K562 (cell line): ENCODE measurements at regions not wholly inside any gene's neighbourhood (a gene's known extent, or its start where the extent isn't known, plus 50 kb on each side); places are given as distances from the start of the nearest gene placed in this dataset.

Experiments
- ATAC-seq: fragments of 200-7000 bp; cut with Tn5 transposase; 3 replicates; pipeline ENCODE4 v1.9.1; 2020; ENCODE audit warnings: moderate library complexity
- BruUV-seq: library from RNA; stranded (reverse); fragments of 400-500 nt; replicated peaks from 2 replicates; lab custom pipeline; 2021; lab: Mats Ljungman, UMichigan
- CTCF ChIA-PET: fragments of 300-600 bp; formaldehyde crosslinking; extraction: SDS; loops from one replicate; lab custom pipeline; 2021; ENCODE audit warnings: low intra/inter-chr PET ratio; lab: Yijun Ruan, JAX
- POLR2A ChIA-PET: fragments of 300-600, 350-650 bp; sonication (Branson Sonifier 250); formaldehyde crosslinking; extraction: SDS; loops from one replicate; lab custom pipeline; 2021; ENCODE audit warnings: antibody characterized with exemption, inconsistent platforms; lab: Yijun Ruan, JAX
- DNase-seq, 4 experiments: peaks; one replicate each; pipeline versions ENCODE4 v3.0.0 to v3.0.0-alpha.2; 2011 to 2018; ENCODE audit warnings: low spot score in 3 of 4, mixed read lengths in 3 of 4; ENCODE audit errors: extremely low read depth in 1 of 4
- FAIRE-seq: peaks from 2 replicates; lab custom pipeline; 2011; peaks lifted over from hg19 to GRCh38; lab: Jason Lieb, UNC
- H2AFZ ChIP-seq: 2 replicates; pipeline ENCODE4 v1.6.0; 2011; ENCODE audit warnings: low read depth, low read length, control low read depth, inconsistent platforms
- H3K27ac ChIP-seq: fragments of 200-600 bp; 3 replicates; pipeline ENCODE4 v1.8.0; 2011; ENCODE audit warnings: low read depth, mild to moderate bottlenecking, control low read depth, inconsistent platforms, low read length, moderate library complexity, mixed read lengths; ENCODE audit errors: extremely low read depth
- H3K27me3 ChIP-seq, 2 experiments: fragments of 300-600 bp in 1 of 2; 2 replicates in 1 of 2; 3 replicates in 1 of 2; pipeline versions ENCODE4 v1.6.0 to v1.8.0; 2011; ENCODE audit warnings: inconsistent platforms in 2 of 2, low read length in 2 of 2, mild to moderate bottlenecking in 1 of 2, mixed read lengths in 1 of 2, moderate library complexity in 1 of 2; ENCODE audit not compliant: control insufficient read depth in 2 of 2, insufficient read depth in 2 of 2
- H3K36me3 ChIP-seq: fragments of 300-600 bp; 3 replicates; pipeline ENCODE4 v1.8.0; 2011; ENCODE audit warnings: mild to moderate bottlenecking, low read length, inconsistent platforms; ENCODE audit not compliant: control insufficient read depth, insufficient read depth
- H3K4me1 ChIP-seq, 2 experiments: fragments of 200-600 bp in 1 of 2; replicated peaks in 1 of 2; 2 replicates in 1 of 2; 3 replicates in 1 of 2; pipeline versions ENCODE4 v1.5.1 to v1.8.0; 2011; ENCODE audit warnings: inconsistent platforms in 2 of 2, low read length in 2 of 2, mild to moderate bottlenecking in 1 of 2, mixed read lengths in 1 of 2, moderate library complexity in 1 of 2; ENCODE audit not compliant: control insufficient read depth in 2 of 2, insufficient read depth in 2 of 2
- H3K4me2 ChIP-seq: 2 replicates; pipeline ENCODE4 v1.6.1; 2011; ENCODE audit warnings: low read length, control low read depth, inconsistent platforms, mixed read lengths; ENCODE audit not compliant: insufficient read depth
- H3K4me3 ChIP-seq: fragments of 200-600 bp; sonication (generic), shearing (Covaris generic); 2 replicates; pipeline ENCODE4 v1.5.1; 2016; ENCODE audit warnings: control low read depth, inconsistent platforms
- H3K79me2 ChIP-seq: fragments of 200-600 bp; 3 replicates; pipeline ENCODE4 v1.8.0; 2011; ENCODE audit warnings: low read length, inconsistent platforms; ENCODE audit not compliant: control insufficient read depth, insufficient read depth
- H3K9ac ChIP-seq, 2 experiments: 2 replicates each; pipeline versions ENCODE4 v1.6.0 to v1.6.1; 2011; ENCODE audit warnings: low read depth in 2 of 2, low read length in 2 of 2, control low read depth in 1 of 2, inconsistent platforms in 1 of 2, mild to moderate bottlenecking in 1 of 2, mixed read lengths in 1 of 2; ENCODE audit not compliant: insufficient read depth in 1 of 2
- H3K9me1 ChIP-seq: one replicate; pipeline ENCODE4 v1.6.0; 2011; ENCODE audit warnings: inconsistent platforms, mild to moderate bottlenecking, low read length, moderate library complexity; ENCODE audit not compliant: control insufficient read depth, insufficient read depth
- H3K9me3 ChIP-seq: replicated peaks from 2 replicates; pipeline ENCODE4 v1.5.1; 2011; ENCODE audit warnings: low read depth, low read length, inconsistent platforms; ENCODE audit not compliant: control insufficient read depth, insufficient read depth
- H4K20me1 ChIP-seq: replicated peaks from 2 replicates; pipeline ENCODE4 v1.6.1; 2011; ENCODE audit warnings: low read length, inconsistent platforms, mixed read lengths; ENCODE audit not compliant: control insufficient read depth, insufficient read depth
- BCL6 ChIP-seq: fragments of 250-450 bp; sonication (Bioruptor Pico); IDR thresholded peaks from 2 replicates; pipeline ENCODE4 v1.4.0; 2020
- SRSF1 ChIP-seq: fragments of 200-400 bp; formaldehyde crosslinking; IDR thresholded peaks from 2 replicates; pipeline ENCODE4 v1.6.1; 2017; ENCODE audit warnings: mild to moderate bottlenecking, low read depth, low read length, moderate library complexity
- ZKSCAN1 ChIP-seq: fragments of 150-350 bp; IDR thresholded peaks from 2 replicates; pipeline ENCODE4 v1.6.1; 2016; ENCODE audit warnings: low read depth, low read length
- WGBS: fragments of 100-300 bp; shearing (Covaris generic); methylation state at CpG from one replicate; pipeline ENCODE4 v1.1.6; 2016; ENCODE audit warnings: low coverage, mixed read lengths; ENCODE audit not compliant: insufficient coverage; ENCODE audit errors: missing lambda C conversion rate; 5-methylcytosine and 5-hydroxymethylcytosine counted together
- in situ Hi-C: fragments of 300-500 bp; cut with MboI; formaldehyde crosslinking; loops from 4 replicates; pipeline ENCODE4 v1.15.0; 2018; ENCODE audit warnings: inconsistent platforms, mixed read lengths
- intact Hi-C: fragments of 100-400 bp; cut with micrococcal nuclease; formaldehyde crosslinking; loops from 2 replicates; pipeline ENCODE4 v1.14.2; 2022
- TF ChIP-seq, protein P1 (sequence below), 2 experiments: fragments of 450-650 bp; IDR thresholded peaks; 2 replicates each; pipeline ENCODE4 v1.6.1; 2018; ENCODE audit warnings: mild to moderate bottlenecking in 2 of 2, low read depth in 1 of 2; ENCODE audit not compliant: partially characterized antibody in 2 of 2
- TF ChIP-seq, protein P2 (sequence below): sonication (generic); formaldehyde crosslinking; IDR thresholded peaks from 2 replicates; pipeline ENCODE4 v1.8.1; 2023; ENCODE audit warnings: mild to moderate bottlenecking, missing genetic modification reagents, moderate library complexity
- TF ChIP-seq, protein P3 (sequence below): fragments of 250-450 bp; sonication (Bioruptor Pico); IDR thresholded peaks from 2 replicates; pipeline ENCODE4 v1.5.0; 2021; ENCODE audit warnings: mild to moderate bottlenecking, borderline replicate concordance
- TF ChIP-seq, protein P4 (sequence below): conservative IDR thresholded peaks from 2 replicates; pipeline ENCODE4 v1.6.1; 2011; ENCODE audit warnings: low read depth, mild to moderate bottlenecking, low read length; ENCODE audit not compliant: control insufficient read depth
- TF ChIP-seq, protein P5 (sequence below): sonication (generic); formaldehyde crosslinking; IDR thresholded peaks from 2 replicates; pipeline ENCODE4 v1.8.0; 2022; ENCODE audit warnings: mild to moderate bottlenecking, missing genetic modification reagents
- TF ChIP-seq, protein P6 (sequence below): fragments of 250-450 bp; sonication (Bioruptor Pico); IDR thresholded peaks from 2 replicates; pipeline ENCODE4 v1.4.0; 2020; ENCODE audit warnings: mild to moderate bottlenecking

DNA sequence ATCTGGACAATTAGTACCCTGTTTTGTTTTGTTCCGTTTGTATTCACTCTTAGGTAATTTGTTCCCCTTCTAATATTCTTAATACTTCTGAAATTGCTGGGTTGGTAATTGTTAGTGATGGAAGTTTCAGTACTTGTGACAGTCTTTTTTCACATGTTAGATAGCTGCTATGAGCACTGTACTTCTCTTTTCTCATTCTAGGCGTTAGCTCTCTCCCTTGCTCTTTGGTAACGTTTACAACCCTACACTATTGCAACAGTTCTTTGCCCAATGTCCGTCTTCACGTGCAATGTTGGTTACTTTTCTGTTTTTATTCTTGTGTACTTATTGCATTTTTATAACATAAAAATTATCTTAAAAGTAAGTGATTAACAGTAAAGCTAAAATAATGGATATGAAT lies 1509.0 kb downstream of the MAT2B start (continued):
- TF ChIP-seq, protein P1, sequence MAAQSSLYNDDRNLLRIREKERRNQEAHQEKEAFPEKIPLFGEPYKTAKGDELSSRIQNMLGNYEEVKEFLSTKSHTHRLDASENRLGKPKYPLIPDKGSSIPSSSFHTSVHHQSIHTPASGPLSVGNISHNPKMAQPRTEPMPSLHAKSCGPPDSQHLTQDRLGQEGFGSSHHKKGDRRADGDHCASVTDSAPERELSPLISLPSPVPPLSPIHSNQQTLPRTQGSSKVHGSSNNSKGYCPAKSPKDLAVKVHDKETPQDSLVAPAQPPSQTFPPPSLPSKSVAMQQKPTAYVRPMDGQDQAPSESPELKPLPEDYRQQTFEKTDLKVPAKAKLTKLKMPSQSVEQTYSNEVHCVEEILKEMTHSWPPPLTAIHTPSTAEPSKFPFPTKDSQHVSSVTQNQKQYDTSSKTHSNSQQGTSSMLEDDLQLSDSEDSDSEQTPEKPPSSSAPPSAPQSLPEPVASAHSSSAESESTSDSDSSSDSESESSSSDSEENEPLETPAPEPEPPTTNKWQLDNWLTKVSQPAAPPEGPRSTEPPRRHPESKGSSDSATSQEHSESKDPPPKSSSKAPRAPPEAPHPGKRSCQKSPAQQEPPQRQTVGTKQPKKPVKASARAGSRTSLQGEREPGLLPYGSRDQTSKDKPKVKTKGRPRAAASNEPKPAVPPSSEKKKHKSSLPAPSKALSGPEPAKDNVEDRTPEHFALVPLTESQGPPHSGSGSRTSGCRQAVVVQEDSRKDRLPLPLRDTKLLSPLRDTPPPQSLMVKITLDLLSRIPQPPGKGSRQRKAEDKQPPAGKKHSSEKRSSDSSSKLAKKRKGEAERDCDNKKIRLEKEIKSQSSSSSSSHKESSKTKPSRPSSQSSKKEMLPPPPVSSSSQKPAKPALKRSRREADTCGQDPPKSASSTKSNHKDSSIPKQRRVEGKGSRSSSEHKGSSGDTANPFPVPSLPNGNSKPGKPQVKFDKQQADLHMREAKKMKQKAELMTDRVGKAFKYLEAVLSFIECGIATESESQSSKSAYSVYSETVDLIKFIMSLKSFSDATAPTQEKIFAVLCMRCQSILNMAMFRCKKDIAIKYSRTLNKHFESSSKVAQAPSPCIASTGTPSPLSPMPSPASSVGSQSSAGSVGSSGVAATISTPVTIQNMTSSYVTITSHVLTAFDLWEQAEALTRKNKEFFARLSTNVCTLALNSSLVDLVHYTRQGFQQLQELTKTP (IDR thresholded peaks at IDR 0.05; ENCODE audit: low read depth in 1 of 2, partially characterized antibody in 2 of 2) = no peak

DNA sequence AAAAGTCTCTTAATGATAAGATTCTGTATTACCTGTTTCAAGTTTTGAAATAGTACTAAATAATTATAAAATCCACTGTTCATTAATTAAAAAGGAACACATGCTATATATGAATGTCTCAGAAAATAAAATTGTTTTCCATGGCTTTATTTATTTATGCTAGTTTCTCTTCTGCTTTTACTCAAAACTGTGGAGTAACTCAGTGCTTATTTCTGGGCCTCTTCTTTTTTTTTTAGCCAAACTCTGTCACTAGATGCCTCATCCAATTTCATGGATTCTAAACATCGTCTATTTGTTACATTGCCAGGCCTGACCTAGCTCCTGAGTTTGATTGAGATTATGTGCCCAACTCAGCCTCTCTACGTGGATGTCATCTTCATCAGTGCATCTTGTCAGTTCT lies 1509.7 kb downstream of the MAT2B start:
- 0% methylated on average over 2 of the region's 2 CpGs for WGBS
- Histone ChIP-seq H3K4me2 (no peak overlapping the region), H3K9ac (no peak overlapping the region), H4K20me1 (no peaks in the 10 kb centered on the region), H3K9me3 (no peaks in the 10 kb centered on the region), H3K79me2 (no peaks in the 10 kb centered on the region), H2AFZ (no peak overlapping the region), H3K9me1 (no peaks in the 10 kb centered on the region), H3K4me1 (no peaks in the 10 kb centered on the region), H3K27ac (no peak overlapping the region), H3K27me3 (no peaks in the 10 kb centered on the region), H3K36me3 (no peaks in the 10 kb centered on the region), H3K4me3 (no peak overlapping the region)
- ChIA-PET CTCF (no interaction called here), POLR2A (no interaction called here)
- no peak for ATAC-seq
- in situ Hi-C loops (no loop called here), intact Hi-C loops (no loop called here)
- no TSS peak for BruUV-seq
- FAIRE-seq = no peak
- DNase-seq = no peak
- TF ChIP-seq, protein P2, sequence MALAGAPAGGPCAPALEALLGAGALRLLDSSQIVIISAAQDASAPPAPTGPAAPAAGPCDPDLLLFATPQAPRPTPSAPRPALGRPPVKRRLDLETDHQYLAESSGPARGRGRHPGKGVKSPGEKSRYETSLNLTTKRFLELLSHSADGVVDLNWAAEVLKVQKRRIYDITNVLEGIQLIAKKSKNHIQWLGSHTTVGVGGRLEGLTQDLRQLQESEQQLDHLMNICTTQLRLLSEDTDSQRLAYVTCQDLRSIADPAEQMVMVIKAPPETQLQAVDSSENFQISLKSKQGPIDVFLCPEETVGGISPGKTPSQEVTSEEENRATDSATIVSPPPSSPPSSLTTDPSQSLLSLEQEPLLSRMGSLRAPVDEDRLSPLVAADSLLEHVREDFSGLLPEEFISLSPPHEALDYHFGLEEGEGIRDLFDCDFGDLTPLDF = no peak
- no peak for TF ChIP-seq SRSF1
- no peak for TF ChIP-seq BCL6
- TF ChIP-seq, protein P3, sequence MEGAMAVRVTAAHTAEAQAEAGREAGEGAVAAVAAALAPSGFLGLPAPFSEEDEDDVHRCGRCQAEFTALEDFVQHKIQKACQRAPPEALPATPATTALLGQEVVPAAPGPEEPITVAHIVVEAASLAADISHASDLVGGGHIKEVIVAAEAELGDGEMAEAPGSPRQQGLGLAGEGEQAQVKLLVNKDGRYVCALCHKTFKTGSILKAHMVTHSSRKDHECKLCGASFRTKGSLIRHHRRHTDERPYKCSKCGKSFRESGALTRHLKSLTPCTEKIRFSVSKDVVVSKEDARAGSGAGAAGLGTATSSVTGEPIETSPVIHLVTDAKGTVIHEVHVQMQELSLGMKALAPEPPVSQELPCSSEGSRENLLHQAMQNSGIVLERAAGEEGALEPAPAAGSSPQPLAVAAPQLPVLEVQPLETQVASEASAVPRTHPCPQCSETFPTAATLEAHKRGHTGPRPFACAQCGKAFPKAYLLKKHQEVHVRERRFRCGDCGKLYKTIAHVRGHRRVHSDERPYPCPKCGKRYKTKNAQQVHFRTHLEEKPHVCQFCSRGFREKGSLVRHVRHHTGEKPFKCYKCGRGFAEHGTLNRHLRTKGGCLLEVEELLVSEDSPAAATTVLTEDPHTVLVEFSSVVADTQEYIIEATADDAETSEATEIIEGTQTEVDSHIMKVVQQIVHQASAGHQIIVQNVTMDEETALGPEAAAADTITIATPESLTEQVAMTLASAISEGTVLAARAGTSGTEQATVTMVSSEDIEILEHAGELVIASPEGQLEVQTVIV (CRISPR knock-in tag) = no peak
- TF ChIP-seq, protein P4, sequence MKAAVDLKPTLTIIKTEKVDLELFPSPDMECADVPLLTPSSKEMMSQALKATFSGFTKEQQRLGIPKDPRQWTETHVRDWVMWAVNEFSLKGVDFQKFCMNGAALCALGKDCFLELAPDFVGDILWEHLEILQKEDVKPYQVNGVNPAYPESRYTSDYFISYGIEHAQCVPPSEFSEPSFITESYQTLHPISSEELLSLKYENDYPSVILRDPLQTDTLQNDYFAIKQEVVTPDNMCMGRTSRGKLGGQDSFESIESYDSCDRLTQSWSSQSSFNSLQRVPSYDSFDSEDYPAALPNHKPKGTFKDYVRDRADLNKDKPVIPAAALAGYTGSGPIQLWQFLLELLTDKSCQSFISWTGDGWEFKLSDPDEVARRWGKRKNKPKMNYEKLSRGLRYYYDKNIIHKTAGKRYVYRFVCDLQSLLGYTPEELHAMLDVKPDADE = no peak
- no peak for TF ChIP-seq ZKSCAN1
- TF ChIP-seq, protein P5, sequence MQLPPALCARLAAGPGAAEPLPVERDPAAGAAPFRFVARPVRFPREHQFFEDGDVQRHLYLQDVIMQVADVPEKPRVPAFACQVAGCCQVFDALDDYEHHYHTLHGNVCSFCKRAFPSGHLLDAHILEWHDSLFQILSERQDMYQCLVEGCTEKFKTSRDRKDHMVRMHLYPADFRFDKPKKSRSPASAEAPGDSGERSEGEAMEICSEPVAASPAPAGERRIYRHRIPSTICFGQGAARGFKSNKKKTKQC (CRISPR knock-in tag) = no peak
- TF ChIP-seq, protein P6, sequence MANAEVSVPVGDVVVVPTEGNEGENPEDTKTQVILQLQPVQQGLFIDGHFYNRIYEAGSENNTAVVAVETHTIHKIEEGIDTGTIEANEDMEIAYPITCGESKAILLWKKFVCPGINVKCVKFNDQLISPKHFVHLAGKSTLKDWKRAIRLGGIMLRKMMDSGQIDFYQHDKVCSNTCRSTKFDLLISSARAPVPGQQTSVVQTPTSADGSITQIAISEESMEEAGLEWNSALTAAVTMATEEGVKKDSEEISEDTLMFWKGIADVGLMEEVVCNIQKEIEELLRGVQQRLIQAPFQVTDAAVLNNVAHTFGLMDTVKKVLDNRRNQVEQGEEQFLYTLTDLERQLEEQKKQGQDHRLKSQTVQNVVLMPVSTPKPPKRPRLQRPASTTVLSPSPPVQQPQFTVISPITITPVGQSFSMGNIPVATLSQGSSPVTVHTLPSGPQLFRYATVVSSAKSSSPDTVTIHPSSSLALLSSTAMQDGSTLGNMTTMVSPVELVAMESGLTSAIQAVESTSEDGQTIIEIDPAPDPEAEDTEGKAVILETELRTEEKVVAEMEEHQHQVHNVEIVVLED = no peak
